Spleen (tissue), 11 donors: ENCODE measurements at regions not wholly inside any gene's neighbourhood (a gene's known extent, or its start where the extent isn't known, plus 50 kb on each side); places are given as distances from the start of the nearest gene placed in this dataset.

Experiments used
- DNase-seq: peaks from one replicate; pipeline ENCODE4 v3.0.0-alpha.2; 2020
- H3K27ac ChIP-seq, 8 donors: fragments of 200-600 bp; sonication (generic) in 7 of 8; 1 replicate in 4 of 8; 2 replicates in 4 of 8; pipeline versions ENCODE4 v1.5.0 to v1.8.0; 2016 to 2021; ENCODE audit warnings: inconsistent platforms in 4 of 8, mild to moderate bottlenecking in 4 of 8, moderate library complexity in 1 of 8
- H3K27me3 ChIP-seq, 7 donors: fragments of 200-600 bp; sonication (generic) in 6 of 7; replicated peaks in 1 of 7; 1 replicate in 4 of 7; 2 replicates in 3 of 7; pipeline versions ENCODE4 v1.5.0 to v1.8.0; 2016 to 2021; ENCODE audit warnings: inconsistent platforms in 3 of 7, mild to moderate bottlenecking in 1 of 7
- H3K36me3 ChIP-seq, 6 donors: fragments of 200-600 bp; sonication (generic) in 5 of 6; 1 replicate in 4 of 6; 2 replicates in 2 of 6; pipeline versions ENCODE4 v1.5.0 to v1.8.0; 2016 to 2021; ENCODE audit warnings: inconsistent platforms in 2 of 6
- H3K4me1 ChIP-seq, 6 donors: fragments of 200-600 bp; sonication (generic) in 5 of 6; 1 replicate in 3 of 6; 2 replicates in 3 of 6; pipeline versions ENCODE4 v1.5.0 to v1.8.0; 2016 to 2021; ENCODE audit warnings: inconsistent platforms in 3 of 6
- H3K4me3 ChIP-seq, 8 donors: fragments of 200-600 bp; sonication (generic) in 7 of 8; 1 replicate in 4 of 8; 2 replicates in 4 of 8; pipeline versions ENCODE4 v1.5.0 to v1.8.0; 2016 to 2021; ENCODE audit warnings: inconsistent platforms in 4 of 8, mild to moderate bottlenecking in 4 of 8, moderate library complexity in 2 of 8
- H3K9me3 ChIP-seq, 8 donors: fragments of 200-600 bp; sonication (generic) in 7 of 8; 1 replicate in 4 of 8; 2 replicates in 4 of 8; pipeline versions ENCODE4 v1.5.0 to v1.8.0; 2016 to 2021; ENCODE audit warnings: inconsistent platforms in 4 of 8
- CTCF ChIP-seq, 11 experiments: fragments of 200-600 bp in 7 of 11; fragments of 450-650 bp in 4 of 11; sonication (generic) in 4 of 11; IDR thresholded peaks in 8 of 11; conservative IDR thresholded peaks in 3 of 11; 1 replicate in 7 of 11; 2 replicates in 4 of 11; pipeline versions ENCODE4 v1.4.0 to v1.8.0; 2016 to 2021; ENCODE audit warnings: antibody characterized with exemption in 11 of 11, inconsistent platforms in 4 of 11, mild to moderate bottlenecking in 1 of 11
- POLR2A ChIP-seq, 3 donors: fragments of 450-650 bp; IDR thresholded peaks; one replicate each; pipeline ENCODE4 v1.5.1; 2017; ENCODE audit warnings: antibody characterized with exemption in 3 of 3, mild to moderate bottlenecking in 1 of 3
- POLR2AphosphoS5 ChIP-seq, 3 donors: sonication (generic); formaldehyde crosslinking; IDR thresholded peaks; one replicate each; pipeline ENCODE4 v1.5.1; 2017; ENCODE audit warnings: antibody characterized with exemption in 3 of 3
- WGBS, 5 donors: extraction: QIAGEN DNeasy Blood & Tissue Kit in 3 of 5; methylation state at CpG; one replicate each; pipeline versions ENCODE4 v1.1.5 to v1.1.7; 2013 to 2018; 5-methylcytosine and 5-hydroxymethylcytosine counted together
- intact Hi-C: fragments of 100-400 bp; cut with DNase I; formaldehyde crosslinking; loops from one replicate; pipeline ENCODE4 v1.15.0; 2023; ENCODE audit warnings: low total_unique reads
- donor health status: healthy with polysubstance abuse.
- donor health status: DM: no; HTN: no; CAD: no; lungs with moderate emphysema.
- donor health status: DM: no; HTN: no; CAD: no.
- donor health status: Bipolar disorder and iron deficiency.
- donor health status: healthy.
- donor health status: DM: no; HTN: no; CAD: no.
- donor health status: DM: yes; HTN: yes; CAD: no.

- intact Hi-C loops: no loop called here
- DNase-seq: no peak
- Histone ChIP-seq H3K4me1 (no peaks in the 10 kb centered on the region), H3K27ac (no peak overlapping the region), H3K4me3 (no peak overlapping the region), H3K27me3 (no peaks in the 10 kb centered on the region), H3K9me3 (peaks cover 0 to 13% (median 2%) of the 10 kb centered on the region in 8 donors), H3K36me3 (no peaks in the 10 kb centered on the region)
- TF ChIP-seq POLR2A (IDR thresholded peaks at IDR 0.05) (no peak), CTCF (IDR thresholded peaks at IDR 0.05 in 8 of 11, conservative IDR thresholded peaks at IDR 0.05 in 3 of 11) (no peak), POLR2AphosphoS5 (IDR thresholded peaks at IDR 0.05) (no peak)
Measured at GRCh38 chr5:29983528-29984155, 1209.8 kb upstream of the CDH6 start.

GRCh38 chr5:29982457-29982856 is 1211.0 kb upstream of the CDH6 start:
- Histone ChIP-seq H3K36me3 (no peaks in the 10 kb centered on the region), H3K27me3 (no peaks in the 10 kb centered on the region), H3K4me1 (no peaks in the 10 kb centered on the region), H3K27ac (no peak overlapping the region), H3K9me3 (peaks cover 0 to 7% (median 0%) of the 10 kb centered on the region in 8 donors), H3K4me3 (no peak overlapping the region)
- intact Hi-C loops: no loop called here
- WGBS, 5 donors: 84 to 92% (median 88%) methylated on average over 1 of the region's 1 CpG
- TF ChIP-seq CTCF (IDR thresholded peaks at IDR 0.05 in 8 of 11, conservative IDR thresholded peaks at IDR 0.05 in 3 of 11) (no peak), POLR2AphosphoS5 (IDR thresholded peaks at IDR 0.05) (no peak), POLR2A (IDR thresholded peaks at IDR 0.05) (no peak)
- DNase-seq: no peak

GRCh38 chr5:29972597-29972996 is 1220.9 kb upstream of the CDH6 start:
- Histone ChIP-seq H3K27me3 (no peaks in the 10 kb centered on the region), H3K4me3 (no peak overlapping the region), H3K4me1 (no peaks in the 10 kb centered on the region), H3K27ac (no peak overlapping the region), H3K36me3 (no peaks in the 10 kb centered on the region), H3K9me3 (peaks cover 0 to 10% (median 3%) of the 10 kb centered on the region in 8 donors)
- WGBS, 5 donors: 61 to 87% (median 68%) methylated on average over 3 of the region's 3 CpGs
- TF ChIP-seq POLR2A (IDR thresholded peaks at IDR 0.05) (no peak), CTCF (IDR thresholded peaks at IDR 0.05 in 8 of 11, conservative IDR thresholded peaks at IDR 0.05 in 3 of 11) (no peak), POLR2AphosphoS5 (IDR thresholded peaks at IDR 0.05) (no peak)
- intact Hi-C loops: no loop called here
- no peak for DNase-seq

GRCh38 chr5:29963956-29964355 is 1229.5 kb upstream of the CDH6 start:
- intact Hi-C loops: no loop called here
- DNase-seq: no peak
- H3K36me3 ChIP-seq: no peaks in the 10 kb centered on the region
- TF ChIP-seq POLR2AphosphoS5 (IDR thresholded peaks at IDR 0.05): no peak
- TF ChIP-seq POLR2A (IDR thresholded peaks at IDR 0.05): no peak
- TF ChIP-seq CTCF (IDR thresholded peaks at IDR 0.05 in 8 of 11, conservative IDR thresholded peaks at IDR 0.05 in 3 of 11): no peak
- 56 to 66% (median 59%) methylated on average over 3 of the region's 3 CpGs for WGBS, 5 donors
- H3K27ac ChIP-seq: no peak overlapping the region
- H3K4me1 ChIP-seq: no peaks in the 10 kb centered on the region
- no peak overlapping the region for H3K4me3 ChIP-seq
- no peaks in the 10 kb centered on the region for H3K27me3 ChIP-seq
- peaks cover 0 to 48% (median 24%) of the 10 kb centered on the region in 8 donors for H3K9me3 ChIP-seq
